GM12872 (cell line): ENCODE measurements at regions not wholly inside any gene's neighbourhood (a gene's known extent, or its start where the extent isn't known, plus 50 kb on each side); places are given as distances from the start of the nearest gene placed in this dataset.

Experiments used
- CTCF ChIP-seq: IDR thresholded peaks from 3 replicates; pipeline ENCODE4 v1.5.1; 2011; ENCODE audit warnings: low read depth, mild to moderate bottlenecking, low read length, moderate library complexity; ENCODE audit not compliant: insufficient read depth

GRCh38 chr6:87879132-87879861, 168.3 kb upstream of the SPACA1 start:
- TF ChIP-seq CTCF, result no peak

- TF ChIP-seq CTCF, result no peak
These were observed 171.9 kb upstream of the SPACA1 start for GRCh38 chr6:87875781-87876180.

GRCh38 chr6:87873556-87873955, 171.5 kb upstream of the AKIRIN2 start:
- TF ChIP-seq CTCF, result no peak

- TF ChIP-seq CTCF, result no peak
These were observed 168.5 kb upstream of the AKIRIN2 start for GRCh38 chr6:87870556-87870955.

GRCh38 chr6:87869064-87869905, 167.3 kb upstream of the AKIRIN2 start:
- no peak for TF ChIP-seq CTCF

- no peak for TF ChIP-seq CTCF
These were observed 158.9 kb upstream of the AKIRIN2 start for GRCh38 chr6:87860902-87861301.

GRCh38 chr6:87858440-87858839, 156.4 kb upstream of the AKIRIN2 start:
- no peak for TF ChIP-seq CTCF
